Central memory CD4-positive, alpha-beta T cell (primary cell): ENCODE measurements at regions not wholly inside any gene's neighbourhood (a gene's known extent, or its start where the extent isn't known, plus 50 kb on each side); places are given as distances from the start of the nearest gene placed in this dataset.

Experiments
- DNase-seq: peaks from one replicate; pipeline ENCODE4 v3.0.0; 2022

DNA sequence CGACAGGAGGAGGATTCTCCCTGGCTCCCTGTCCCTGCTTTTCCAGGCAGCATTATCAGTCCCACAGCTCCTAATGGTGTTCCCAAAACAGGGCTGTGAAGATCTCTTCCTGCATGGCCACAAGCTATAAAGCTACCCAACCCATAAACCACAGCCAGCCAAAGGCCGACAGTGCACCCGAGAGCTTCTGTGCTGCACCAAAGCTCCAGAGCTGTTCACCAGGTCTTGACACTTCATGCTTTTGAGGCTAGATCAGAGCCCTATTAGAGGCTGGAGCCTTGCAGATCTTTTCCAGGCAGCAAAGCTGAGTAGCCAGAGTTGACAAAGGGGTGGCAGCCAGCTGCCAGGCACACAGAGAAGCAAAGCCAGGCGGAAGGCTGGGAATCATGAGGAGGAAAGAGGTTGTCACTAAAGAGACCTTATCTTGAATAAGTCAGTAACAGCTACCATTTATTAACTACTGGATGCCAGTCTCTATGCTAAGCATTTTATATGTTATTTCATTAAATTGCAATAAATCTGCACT lies 180.4 kb downstream of the KATNAL1 start:
- no peak for DNase-seq

DNA sequence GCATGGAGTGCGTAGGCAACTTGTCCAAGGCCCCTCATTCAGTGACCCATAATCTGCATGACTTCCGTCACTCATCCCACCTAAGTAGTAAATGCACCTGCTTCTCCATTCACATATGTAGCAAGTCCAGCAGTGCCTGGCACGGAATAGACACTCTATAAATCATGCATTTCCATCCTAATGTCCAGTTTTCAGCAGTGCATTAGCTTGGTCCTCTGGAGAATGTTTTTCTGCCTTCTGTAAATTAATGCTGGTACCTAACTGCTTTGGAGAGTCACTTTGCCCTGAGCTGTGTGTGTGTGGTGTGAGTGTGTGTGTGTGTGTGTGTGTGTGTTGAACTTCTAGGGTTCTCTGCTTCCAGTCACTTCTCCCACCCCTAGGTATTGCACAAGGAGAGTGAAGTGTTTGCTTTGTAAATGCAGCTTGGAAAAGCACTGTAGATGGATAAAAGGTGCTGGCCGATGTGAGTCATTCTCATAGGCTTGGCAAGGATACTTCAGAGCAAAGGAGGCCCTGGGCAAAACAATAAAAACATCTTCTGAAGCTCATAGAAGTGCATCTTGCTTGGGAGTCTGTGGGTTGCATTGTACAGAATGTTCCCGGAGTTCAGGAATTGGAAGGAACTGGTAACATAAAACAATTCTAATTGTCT lies 181.8 kb downstream of the KATNAL1 start:
- no peak for DNase-seq

DNA sequence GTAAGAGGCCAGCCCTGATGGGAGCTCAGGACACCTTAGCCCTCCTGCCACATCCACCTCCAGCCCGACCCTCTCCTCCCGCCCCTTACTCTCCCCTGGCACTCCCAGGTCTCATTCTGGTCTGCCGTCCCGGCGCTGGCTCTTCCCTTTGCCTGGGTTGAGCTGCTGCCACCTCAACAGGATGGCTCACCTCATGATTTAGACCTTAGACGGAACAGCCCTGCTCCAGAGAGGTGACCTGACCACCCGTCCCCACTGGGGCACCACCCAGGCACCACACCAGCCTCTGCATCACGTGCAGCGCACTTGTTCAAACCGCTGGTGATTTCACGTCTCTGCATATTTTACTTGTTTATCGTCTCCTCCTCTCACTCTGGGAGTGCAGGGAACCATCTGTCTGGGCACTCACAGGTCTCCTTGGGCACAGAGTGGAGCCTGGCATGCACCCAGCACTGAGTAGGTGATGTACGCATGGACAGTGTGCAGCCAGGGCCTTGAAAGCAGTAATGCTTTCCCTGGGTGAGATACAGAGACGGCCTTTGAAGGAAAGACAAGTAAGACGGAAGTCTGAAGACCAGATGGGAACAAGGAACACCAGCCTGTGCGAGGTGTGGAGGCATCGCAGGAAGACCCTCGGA lies 183.1 kb downstream of the KATNAL1 start:
- DNase-seq, result no peak

DNA sequence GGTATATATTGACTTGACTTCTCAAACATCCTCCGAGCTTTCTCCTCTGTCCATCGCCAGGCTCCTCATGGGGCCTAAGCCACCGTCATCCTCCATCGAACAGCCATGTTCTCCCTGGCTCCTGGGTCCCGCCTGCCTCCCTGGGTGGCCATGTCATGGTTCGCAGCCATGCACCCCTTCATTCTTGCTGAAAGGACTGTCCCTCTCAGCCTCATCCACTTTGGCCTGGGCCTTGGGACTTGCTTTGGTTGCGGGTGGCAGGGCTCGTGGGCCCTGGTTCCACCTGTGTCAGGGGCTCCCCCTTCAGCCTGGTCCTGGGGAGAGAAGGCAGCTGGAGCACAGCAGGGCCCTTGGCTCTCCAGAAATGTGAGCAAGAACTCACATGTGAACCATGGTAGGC lies 183.8 kb downstream of the KATNAL1 start:
- no peak for DNase-seq

DNA sequence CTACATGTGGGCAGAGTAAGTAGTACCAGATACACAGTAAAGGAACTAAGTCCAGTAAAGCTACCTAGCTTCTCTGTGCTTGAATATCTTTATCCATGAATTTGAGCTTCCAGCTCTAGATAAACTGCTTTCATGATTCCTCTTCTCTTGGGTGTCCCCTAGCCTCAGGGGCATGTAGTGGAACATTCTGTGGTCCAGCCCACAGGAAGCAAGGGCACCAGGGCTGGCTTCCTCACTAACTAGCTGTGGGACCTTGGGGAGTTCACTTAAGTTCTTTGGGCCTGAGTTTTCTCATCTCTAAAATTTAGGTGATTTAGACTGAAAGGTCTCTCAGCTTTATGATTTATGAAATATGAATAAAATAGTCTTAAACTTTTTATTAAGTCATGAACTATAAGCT lies 185.7 kb downstream of the KATNAL1 start:
- DNase-seq, result no peak

DNA sequence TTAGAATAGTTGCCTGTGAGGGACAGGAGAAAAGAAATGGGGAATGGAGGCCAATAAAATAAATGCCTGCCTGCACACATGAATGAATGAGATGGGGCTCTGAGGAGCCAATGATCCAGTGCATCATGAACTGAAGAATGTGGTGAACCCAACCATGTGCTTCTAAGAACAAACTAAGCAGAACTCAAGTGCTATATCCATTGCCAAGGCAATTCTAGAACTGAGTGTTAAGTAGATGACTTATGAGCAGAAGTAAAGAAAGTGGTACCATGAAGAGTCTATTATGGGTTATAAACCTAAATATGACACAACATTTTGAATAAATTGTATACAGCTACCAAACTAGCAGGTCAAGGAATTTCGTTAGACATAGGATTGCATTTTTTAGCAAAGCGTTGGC lies 186.1 kb downstream of the KATNAL1 start:
- DNase-seq, result no peak

DNA sequence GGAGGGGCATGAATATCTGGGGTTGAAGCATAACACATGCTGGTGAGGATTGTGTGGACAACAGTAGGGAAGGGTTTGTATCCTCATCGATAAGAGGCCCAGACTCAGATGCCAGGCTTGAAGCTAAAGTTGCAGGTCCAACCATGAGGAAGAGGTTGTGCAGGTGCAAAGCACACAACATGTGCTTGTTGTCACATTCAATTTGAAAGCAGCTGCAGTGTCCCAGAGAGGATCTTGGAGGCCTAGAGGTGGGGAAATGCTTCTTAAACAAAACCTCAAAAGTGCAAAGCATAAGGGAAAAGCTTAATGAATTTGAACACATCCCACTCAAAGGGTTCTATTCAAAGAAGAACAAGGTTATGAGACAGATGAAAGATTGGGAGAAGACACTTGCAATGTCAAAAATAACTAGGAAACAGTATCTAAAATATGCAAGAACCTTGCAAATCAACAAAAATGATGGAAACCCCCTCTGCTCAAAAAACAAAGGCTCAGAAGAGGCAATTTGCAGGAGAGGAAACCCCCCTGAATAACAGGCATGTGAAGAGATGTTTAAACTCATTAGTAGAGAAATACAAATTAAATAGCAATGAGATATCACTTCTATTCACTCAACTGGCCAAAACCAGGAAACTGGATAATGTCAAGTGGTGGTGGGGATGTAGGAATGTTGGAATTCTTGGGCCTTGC lies 187.1 kb downstream of the KATNAL1 start:
- no peak for DNase-seq

DNA sequence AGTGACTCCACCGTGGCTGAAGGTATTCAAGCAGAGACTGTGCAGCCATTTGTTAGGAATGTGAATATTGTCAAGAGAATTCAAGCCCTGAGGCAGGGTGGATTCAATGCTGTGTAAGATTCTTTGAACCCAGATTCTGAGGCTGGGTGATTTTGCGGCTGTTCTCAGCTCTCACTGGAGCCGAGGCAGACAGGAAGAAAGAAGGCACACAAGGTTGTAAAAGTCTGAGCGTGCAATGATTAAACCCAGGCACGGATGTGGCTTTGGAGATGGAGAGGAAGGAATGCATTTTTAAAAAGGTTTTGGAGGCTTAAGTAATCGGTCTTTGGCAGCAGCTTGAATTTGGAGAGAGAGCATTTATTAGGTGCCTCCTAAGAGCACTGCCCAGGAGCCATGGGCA lies 187.9 kb downstream of the KATNAL1 start:
- DNase-seq, result peak; percentile 26

DNA sequence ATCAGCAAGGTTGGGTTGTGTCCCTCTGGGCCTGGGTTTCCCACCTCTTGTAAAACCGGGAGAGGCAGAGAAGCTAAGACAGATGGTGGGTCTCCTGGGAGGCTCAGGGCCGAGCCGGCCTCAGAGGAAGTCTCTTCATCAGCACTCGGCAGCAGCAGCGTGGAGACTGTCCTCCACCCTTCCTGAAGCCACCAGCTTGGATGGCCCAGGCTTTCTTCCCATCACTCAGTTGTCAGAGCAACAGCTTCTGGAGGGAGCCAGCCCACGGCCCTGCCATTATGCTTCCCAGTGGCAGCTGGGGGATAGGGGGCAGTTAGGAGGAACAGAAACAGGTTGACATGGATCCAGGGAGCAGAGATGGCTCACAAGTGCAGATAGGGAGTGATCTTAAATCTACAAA lies 191.0 kb downstream of the KATNAL1 start:
- no peak for DNase-seq

DNA sequence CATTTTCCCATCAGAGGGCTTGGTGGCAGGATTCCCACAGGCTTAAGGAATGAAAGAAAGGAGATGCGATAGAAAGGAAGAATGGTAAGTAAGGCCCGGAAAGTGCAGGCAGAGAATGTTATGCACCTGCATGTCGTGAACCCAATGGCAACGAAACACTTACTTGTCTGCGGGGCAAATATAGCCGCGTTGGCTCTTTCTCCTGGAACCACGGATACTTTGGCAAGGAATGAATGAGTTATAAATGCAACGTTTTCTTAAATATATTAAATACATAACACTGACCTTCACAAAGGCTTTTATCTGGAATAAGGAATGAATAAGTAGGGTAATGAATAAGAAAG lies 192.1 kb downstream of the KATNAL1 start:
- no peak for DNase-seq

DNA sequence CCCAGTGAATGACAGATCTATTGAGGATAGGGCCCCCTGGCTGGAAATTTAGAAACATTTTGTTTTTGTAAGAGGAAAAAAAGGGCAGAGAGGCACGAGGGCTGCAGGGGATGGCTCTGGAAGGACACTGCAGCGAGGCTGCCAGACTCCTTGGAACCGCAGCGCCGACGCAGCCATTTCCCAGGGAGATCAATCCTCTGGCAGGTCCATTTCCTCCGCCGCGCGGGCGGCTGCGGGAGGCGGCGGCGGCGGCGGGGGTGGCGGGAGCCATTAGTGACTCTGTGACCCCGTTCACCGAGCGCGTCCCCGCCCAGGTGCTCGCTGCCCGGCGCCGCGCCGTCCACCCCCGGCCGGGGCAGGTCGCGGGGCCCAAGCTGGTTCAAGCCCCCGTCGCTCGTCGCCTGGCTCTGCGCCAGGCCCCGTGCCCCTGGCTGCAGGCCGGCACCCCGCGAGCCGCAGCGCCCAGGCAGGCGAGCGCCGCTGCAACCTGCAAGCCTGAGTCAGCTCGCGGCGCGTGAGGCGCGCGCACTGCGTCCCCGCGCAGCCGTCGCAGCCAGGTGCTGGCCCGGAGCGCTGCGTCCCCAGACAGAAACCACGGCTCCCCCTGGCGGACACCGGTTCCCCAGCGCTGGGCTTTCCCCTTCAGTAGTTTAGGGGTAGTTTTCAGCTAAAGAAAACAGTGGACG lies 192.6 kb downstream of the KATNAL1 start:
- DNase-seq, result peak; percentile 87

DNA sequence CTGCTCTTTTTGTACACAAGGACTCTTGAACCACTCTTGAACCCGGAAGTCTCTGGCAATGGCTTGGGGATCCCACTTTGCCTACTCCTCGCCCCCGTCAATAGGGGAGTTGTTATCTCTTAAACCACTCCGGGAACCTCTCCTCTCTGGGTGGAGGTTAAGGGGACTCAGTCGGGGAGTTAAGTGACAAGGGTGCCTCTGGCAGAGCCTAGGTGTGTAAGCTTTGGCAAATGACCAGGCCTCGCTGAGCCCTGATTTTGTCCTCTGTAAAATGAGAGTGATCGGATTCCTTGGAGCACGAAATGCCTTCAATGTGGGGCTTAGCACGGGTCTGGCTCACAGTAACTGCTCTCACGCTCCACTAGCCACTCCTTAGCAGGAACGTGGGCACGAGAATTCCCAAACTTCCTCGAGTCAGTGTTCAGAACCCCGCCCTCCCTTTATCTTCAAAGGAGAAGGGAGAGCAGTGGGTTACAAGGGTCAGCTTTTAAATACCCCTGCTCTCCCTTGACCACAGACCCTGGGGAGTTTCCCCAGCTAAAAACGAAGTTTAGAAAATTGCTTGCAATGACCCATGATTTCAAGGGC lies 193.3 kb downstream of the KATNAL1 start:
- DNase-seq, result no peak

DNA sequence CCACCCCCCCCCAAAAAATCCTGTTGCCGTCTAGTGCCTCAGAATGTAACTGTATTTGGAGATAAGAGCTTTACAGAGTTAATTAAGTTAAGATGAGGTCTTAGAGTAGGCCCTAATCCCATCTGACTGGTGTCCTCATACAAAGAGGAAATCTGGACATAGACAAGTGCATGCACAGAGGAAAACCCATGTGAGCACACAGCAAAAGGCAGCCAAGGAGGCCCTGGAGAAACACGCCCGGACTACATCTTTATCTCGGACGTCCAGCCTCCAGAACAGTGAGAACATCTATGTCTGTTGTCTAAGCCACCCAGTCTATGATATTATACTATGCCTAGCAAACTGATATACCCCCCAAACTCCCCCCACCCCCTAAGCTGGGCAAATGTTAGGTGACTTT lies 193.8 kb downstream of the KATNAL1 start:
- DNase-seq, result no peak

DNA sequence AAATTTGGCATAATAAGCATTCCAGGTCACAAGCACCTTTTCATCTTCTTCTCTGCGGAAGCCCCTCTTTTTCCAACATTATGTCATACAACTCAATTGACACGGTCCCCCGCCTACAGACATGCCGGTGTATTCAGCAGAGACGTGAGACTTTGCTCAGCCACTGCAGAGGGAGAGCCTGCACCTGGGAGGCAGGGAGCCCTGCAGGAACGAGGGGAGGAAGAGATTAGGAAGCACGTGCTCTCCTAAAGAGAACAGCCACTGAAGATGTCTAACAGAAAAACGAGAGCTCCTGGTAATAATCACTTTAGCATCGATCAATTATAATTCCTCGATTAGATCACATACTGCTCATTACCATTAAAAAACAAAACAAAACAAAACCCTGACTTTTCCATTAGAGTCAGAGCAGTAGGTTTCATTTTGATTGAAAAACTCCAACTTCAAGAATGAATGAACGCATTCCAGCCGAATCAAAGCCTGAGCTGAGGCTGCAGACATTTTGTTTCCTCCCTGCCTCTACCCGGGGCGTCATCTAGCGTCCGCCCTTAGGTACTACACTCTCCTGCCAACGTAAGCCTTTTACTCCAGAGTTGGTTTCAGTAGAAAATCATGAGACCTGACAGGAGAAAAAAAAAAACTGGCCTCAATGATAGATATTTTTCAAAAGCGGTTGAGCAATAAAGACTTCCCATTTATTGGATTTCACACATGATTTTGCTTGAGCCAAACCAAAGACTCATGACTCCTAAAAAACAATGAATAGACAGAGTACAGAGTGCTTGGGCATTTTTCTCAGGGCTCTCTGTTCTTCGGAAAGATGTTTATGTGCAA lies 194.5 kb downstream of the KATNAL1 start:
- DNase-seq, result peak; percentile 76

DNA sequence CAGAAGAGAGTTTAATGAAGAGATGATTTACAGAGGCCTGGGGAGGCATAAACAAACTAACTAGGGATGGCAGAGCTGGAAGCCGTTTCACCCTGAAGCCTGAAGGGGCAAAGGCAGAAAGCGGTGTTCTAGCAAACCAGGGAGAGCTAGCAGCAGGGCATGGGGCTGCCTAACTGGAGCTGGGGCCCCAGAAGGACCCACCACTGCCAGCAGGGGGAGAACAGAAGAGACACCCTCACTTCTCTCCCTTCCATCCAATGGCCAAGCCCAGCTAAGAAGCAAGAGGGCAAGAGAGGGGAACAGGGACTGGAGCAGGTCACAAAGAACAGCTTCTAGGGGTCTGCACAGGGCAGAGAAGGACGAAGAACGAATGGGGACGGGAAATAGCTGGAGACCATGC lies 195.5 kb downstream of the KATNAL1 start:
- DNase-seq, result no peak

DNA sequence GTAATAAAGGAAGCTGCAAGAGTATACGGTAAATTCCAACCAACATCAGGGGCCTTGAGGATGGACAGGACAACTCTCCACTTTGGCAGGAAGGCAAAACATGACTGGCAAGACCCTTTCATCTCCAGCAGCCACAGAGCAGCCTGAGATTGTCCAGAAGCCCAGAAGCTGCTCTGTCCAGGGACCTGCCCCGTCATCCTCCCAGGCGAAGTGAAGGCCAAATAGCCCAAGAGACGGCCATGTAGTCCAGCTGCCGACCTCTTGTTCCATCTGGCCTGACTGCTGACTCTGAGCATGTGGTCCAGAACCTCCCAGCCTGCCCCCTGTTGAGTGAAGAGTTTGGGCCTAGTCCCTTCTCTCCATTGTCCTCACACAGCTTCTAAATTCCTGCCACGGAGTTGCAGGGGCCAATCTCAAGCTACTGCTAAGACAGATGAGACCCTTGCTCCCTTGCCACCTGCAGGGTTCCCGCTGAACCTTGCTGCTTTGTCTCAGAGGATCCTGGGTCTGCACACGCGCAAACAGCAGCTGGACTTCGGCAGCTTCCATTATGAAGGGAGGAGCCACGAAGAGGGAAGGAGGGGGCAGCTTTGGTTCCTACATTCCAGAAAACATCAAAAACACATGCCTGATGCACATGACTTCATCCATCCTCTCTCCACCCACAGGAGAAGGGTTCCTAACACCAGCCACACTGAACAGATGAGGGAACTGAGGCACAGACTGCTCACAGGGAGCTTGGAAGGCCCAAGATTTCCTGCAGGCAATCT lies 196.9 kb downstream of the KATNAL1 start:
- no peak for DNase-seq

DNA sequence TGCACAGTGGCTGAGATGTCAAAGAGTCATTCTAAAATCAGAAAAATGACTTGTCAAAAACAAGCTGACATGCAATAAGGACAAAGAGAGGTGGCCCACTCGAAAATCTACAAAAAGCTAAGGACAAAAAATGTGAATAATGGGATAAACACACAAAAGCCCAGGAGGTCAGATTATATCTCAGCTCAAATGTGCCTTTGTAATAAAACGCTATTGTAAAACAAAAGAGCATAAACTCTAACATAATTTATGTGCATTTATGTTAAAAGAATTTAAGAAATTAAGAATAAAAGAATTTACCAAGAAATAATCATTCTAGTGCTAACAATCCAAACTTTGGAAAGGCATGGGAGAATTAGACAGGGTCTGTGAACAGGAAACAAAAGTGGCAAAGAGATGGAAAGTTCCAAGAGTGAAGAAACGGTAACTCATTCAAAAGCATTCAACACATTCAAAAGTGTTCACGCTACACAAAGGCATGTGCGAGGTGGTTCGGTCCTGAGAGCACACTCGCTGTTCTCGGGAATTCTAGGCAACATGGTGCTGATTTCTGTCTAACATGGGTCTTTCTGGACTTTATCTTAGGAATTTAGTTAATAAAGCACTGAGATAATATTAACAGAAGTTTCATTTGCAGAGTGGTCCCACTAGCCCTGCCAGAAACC lies 197.7 kb downstream of the KATNAL1 start:
- DNase-seq, result no peak

DNA sequence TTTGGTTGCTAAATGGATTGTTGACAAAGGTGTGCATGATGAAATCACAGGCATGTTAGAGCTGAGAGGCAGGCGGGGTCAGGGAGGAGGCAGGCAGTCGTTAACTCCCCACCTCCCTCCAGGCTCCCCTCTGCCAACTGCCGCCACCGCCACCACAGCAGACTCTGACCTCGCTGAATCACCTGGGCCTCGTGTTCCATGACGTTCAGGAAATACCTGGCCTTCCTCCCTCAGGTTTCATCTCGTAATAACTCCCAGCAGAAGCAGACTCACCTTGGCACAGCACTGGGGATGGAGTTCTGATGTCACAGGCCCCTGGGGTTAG lies 198.5 kb downstream of the KATNAL1 start:
- no peak for DNase-seq

DNA sequence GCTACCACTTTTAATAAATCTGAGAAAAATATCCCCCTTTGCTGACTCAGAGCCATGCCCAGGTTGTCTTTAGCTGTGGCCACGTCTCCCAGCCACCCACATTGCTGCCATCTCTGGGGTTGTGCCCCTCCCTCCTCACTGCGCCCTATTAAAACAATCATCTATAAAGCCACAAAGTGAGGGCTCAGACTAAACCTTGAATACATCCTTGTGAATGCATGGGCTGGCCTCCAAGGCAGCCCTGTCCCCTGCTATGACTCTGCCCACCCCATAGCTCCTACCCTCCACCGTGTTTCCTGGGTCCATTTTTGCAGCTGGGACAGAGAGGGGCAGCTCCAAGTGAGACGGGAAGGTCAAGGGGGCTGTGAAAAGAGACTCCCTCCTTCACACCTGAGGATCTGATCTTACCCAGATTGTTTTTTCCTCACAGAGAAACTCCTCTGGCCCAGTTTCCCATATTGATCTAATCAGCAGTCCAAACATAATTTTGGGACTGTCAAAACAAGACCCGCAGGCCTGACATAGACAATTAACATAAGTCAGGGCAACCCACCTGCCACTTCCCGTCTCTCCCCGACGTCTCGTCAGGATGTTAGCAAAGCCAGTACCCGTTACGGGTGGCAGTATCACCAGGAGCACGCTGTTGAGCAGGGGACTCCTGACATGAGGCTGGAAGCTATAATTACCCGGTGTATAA lies 199.0 kb downstream of the KATNAL1 start:
- DNase-seq, result no peak

DNA sequence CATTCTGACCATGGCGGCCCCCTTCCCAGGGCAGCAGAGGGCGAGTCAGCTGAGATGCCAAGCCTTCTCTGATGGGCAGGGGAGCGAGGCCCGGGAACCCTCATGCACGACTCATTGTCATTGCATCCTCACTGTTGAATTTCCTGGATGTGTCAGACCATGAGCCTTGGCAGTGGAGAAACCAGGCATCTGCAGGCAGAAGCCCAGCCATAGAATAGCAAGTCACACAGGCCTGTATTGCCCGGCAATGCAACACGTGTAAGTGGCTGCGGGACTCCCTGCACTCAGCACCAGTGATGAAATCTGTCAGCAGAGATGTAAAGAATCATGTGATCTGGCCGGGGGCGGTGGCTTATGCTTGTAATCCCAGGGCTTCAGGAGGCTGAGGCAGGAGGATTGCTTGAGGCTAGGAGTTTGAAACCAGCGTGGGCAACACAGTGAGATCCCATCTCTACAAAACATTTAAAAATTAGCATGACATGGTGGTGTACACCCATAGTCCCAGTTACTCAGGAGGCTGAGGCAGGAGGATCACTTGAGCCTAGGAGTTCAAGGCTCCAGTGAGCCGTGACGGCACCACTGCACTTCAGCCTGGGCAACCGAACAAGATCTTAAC lies 199.7 kb downstream of the KATNAL1 start:
- DNase-seq, result no peak
